HG03135 (cell line): ENCODE measurements at regions not wholly inside any gene's neighbourhood (a gene's known extent, or its start where the extent isn't known, plus 50 kb on each side); places are given as distances from the start of the nearest gene placed in this dataset.
A peak's percentile ranks its signal among the peaks of the same experiment; 100 is the strongest.

Experiments used
- ATAC-seq: cut with Tn5 transposase; IDR thresholded peaks from one replicate; pipeline ENCODE4 v1.9.1; 2021; ENCODE audit warnings: mild to moderate bottlenecking, moderate library complexity; ENCODE audit not compliant: unreplicated experiment

- ATAC-seq: no peak
These were observed 77.3 kb upstream of the UBAC2 start for GRCh38 chr13:99123101-99124045.

DNA sequence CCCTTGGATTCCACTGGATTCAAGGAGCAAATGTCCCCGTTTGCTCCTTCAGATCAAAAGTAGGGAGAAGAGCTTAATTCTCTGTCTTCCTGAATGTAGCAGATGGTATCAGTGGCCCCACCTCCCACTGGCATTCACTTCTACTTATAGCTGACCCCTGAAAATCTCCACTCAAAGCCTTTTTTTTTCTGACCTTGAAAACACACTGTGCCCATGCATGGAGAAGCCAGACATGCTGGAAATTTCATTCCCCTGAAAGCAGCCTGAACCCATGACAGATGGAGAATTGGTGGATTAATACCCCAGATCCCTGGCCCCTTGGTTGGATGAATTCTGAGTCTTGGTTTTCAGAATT lies 76.6 kb upstream of the UBAC2 start:
- no peak for ATAC-seq

- peak; percentile 74 for ATAC-seq
These were observed 75.8 kb upstream of the UBAC2 start for GRCh38 chr13:99124794-99125316.

GRCh38 chr13:99125326-99125915 lies 75.2 kb upstream of the UBAC2 start:
- no peak for ATAC-seq

GRCh38 chr13:99126821-99127220 lies 73.8 kb upstream of the UBAC2 start:
- ATAC-seq: no peak

GRCh38 chr13:99129050-99129449 lies 71.6 kb upstream of the UBAC2 start:
- no peak for ATAC-seq

- ATAC-seq: no peak
These were observed 70.7 kb upstream of the UBAC2 start for GRCh38 chr13:99129951-99130350.

DNA sequence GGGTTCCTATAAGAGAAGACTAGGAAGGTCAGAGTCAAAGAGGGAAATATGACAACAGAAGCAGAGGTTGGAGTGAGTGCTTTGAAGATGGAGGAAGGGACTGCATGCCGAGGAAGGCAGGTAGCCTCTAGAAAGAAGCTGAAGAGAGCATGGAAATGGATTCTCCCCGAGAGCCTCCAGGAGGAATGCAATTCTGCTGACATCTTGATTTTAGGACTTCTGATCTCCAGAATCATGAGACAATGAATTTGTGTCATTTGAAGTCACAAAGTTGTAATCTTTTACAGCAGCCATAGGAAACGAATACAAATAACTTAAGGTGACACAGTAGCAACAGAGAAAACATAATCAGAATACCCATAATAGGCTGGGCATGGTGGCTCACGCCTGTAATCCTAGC lies 69.2 kb upstream of the UBAC2 start:
- no peak for ATAC-seq

DNA sequence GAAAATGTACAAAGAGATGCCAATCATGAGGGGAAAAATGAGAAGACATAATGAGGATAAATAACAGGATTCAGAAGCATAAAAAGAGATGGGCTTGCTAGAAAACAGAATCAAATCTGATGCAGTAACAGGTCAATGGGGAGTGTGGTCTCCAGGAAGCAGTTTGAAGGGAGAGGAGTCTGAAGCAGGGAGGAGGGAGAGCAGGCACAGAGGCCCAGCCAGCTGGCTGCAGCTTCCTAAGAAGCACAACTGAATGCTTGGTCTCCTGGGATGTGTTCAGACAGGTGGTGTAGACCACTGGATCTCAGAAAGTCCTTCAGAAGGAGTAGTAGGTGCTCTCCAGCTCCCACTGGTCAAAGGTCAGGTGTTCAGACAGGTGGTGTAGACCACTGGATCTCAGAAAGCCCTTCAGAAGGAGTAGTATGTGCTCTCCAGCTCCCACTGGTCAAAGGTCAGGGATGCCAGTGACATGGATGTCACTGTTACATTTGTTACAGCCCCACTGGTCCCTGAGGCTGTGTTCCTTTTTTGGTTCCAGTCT lies 68.3 kb upstream of the UBAC2 start:
- ATAC-seq: no peak

DNA sequence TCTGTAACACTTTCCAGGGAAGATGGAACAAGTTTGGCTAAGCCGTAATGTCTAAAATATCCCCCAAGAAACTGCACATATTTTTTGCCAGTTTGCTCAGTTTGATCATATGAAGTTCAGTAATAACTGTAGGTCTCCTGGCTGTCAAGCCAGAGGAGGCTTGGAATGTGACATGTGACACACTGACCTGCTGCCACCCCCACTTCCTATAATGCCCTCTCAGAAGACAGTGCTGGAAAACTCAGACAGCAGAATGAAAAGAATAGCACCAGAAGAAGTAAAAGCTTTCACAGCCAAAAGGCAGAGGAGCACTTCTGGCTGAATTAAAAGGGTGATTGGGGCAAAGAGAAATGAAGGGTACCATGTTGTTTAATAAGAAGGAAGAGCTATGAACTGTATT lies 67.4 kb upstream of the UBAC2 start:
- no peak for ATAC-seq

DNA sequence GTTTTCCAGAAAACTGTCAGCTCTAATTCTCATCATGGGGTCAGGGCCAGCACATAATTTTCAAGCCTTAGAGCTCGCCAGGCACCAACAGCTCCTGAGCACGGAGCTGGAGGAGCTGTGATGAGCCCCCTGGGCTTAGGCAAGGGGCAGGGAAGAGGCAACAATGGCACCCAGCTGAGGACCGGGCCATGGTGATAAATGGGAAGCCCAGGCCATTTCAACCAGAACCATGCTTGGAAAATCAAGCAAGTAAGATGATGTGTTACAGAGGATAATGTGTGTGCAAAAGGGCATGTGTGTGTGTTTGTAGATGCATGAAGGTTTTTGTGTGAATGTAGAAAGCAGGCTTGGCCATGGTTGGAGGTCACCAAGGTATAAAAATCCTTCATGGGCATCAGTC lies 66.8 kb upstream of the UBAC2 start:
- ATAC-seq: no peak

DNA sequence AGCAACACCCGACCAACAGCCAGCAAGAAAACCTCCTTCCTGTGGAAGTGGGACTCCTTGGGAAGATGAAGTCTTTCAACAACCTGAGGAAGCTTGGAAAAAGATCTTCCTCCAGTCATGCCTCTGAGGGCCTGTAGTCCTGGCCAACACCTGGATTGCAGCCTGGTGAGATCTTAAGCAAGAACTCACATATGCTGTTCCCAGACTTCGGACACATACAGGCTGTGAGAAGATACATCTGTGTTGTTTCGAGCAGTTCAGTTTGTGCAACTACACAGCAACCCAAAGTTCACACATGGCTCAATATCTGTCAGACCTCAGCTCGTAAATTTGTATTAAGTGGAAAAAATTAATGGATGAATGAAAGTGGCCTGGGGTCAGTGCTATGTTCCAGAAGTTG lies 65.1 kb upstream of the UBAC2 start:
- no peak for ATAC-seq

GRCh38 chr13:99136427-99136954 lies 64.2 kb upstream of the UBAC2 start:
- no peak for ATAC-seq

GRCh38 chr13:99140831-99141230 lies 59.8 kb upstream of the UBAC2 start:
- ATAC-seq: no peak

DNA sequence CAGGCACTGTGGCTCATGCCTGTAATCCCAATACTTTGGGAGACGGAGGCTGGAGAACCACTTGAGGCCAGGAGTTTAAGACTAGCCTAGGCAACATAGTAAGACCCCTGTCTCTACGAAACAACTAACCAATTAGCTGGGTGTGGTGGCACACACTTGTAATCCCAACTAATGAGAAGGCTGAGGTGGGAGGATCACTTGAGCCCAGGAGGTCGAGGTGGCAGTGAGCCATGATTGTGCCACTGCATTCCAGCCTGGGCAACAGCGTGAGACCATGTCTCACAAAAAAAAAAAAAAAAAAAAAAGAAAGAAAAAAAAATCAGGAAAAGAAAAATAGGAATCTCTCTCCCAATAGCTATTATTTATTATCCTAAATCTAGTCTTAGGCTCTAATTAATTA lies 56.8 kb upstream of the UBAC2 start:
- no peak for ATAC-seq

DNA sequence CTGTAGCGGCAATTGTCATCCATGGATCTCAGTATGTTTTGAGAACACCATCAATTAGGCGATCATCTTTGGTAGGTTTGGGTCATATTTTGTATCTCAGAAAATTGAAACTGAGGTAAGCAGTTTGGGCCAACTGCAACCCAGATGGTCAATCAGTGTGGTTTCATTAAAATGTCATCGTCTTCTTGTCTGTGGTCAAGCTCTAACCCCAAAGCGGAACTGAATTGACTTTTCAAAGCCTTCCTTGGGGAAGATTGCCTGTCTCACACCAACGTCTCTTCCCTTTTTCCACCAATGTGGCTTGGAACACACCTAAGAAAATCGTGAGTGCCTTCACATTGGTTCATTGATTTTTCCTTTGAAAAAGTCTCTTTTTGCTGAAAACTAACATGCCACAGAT lies 56.3 kb upstream of the UBAC2 start:
- ATAC-seq: peak; percentile 69

DNA sequence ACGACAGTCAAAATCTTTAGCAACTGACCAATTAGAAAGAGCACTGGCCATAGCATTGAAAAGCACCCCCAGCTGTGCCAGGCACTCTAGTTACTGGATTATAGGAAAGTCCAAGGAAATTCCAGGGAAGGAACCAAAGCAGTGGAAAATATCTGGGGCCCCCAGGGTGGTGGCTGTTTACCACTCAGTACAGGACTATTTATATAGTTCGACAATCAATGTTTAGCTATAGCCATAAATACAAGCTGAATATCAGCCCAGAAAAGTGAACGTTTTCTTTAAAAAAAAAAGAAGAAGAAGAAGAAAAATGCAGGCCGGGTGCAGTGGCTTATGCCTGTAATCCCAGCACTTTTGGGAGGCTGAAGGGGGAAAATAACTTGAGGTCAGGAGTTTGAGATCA lies 55.2 kb upstream of the UBAC2 start:
- ATAC-seq: no peak

DNA sequence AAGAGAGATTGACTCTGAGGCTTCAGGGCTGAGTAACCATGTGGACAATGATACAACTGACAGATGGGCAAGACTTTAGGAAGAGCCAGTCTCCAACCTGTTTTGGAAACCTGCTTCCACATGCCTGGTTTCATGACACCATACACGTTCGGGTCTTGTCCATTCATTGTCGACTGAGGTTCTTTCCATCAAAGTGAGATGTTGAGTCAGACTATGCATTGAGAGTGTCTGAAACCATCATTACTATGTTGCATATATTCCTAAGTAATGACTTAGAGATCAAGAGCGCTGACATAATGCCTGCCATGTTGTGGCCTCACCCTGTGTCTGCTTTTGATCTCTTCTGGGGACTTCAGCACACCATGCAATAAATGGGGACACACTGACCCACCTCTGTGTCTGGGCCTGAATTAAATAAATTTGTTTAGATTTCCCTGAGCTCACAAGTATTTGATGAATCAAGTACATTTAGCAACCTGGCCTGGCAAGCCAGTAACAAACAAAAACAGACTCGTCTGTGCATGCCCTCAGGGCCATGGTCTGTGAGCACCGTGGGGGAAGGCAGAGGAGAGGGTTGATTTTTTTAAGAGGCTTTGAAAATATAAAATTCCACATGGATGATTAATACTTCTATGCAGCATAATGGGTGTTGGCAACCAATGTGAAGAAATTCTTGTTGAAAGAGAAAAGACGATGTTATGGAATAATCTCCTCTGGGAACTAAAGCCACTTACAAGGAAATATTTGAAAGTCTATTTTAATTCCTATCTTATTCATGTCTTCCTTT lies 49.9 kb upstream of the UBAC2 start:
- ATAC-seq: no peak
